GM12878 (cell line): ENCODE measurements at regions not wholly inside any gene's neighbourhood (a gene's known extent, or its start where the extent isn't known, plus 50 kb on each side); places are given as distances from the start of the nearest gene placed in this dataset.

Source experiments
- ATAC-seq: fragments of 200-7000 bp; cut with Tn5 transposase; 3 replicates; pipeline ENCODE4 v1.9.1; 2020; ENCODE audit warnings: mild to moderate bottlenecking, moderate library complexity
- BruUV-seq: library from RNA; stranded (reverse); fragments of 400-500 nt; replicated peaks from 2 replicates; lab custom pipeline; 2021; lab: Mats Ljungman, UMichigan
- CTCF ChIA-PET: fragments of 300-600 bp; sonication (Branson Sonifier 250); formaldehyde crosslinking; extraction: SDS; loops from one replicate; lab custom pipeline; 2021; ENCODE audit warnings: inconsistent platforms; lab: Yijun Ruan, JAX
- POLR2A ChIA-PET: fragments of 350-600 bp; formaldehyde crosslinking; extraction: SDS; loops from one replicate; lab custom pipeline; 2021; ENCODE audit warnings: inconsistent platforms; lab: Charles Lee
- RAD21 ChIA-PET: fragments of 300-600 bp; sonication (Branson Sonifier 250); formaldehyde crosslinking; loops from one replicate; lab custom pipeline; 2023; ENCODE audit warnings: antibody characterized with exemption; ENCODE audit not compliant: unreplicated experiment; lab: Charles Lee
- SMC1A ChIA-PET: fragments of 300-600 bp; sonication (Branson Sonifier 250); formaldehyde crosslinking; loops from one replicate; lab custom pipeline; 2023; ENCODE audit not compliant: unreplicated experiment, uncharacterized antibody; lab: Charles Lee
- DNase-seq: peaks from one replicate; pipeline ENCODE4 v3.0.0-alpha.2; 2011; ENCODE audit warnings: low read depth, low spot score
- FAIRE-seq: peaks from 3 replicates; lab custom pipeline; 2011; peaks lifted over from hg19 to GRCh38; lab: Jason Lieb, UNC
- H2AFZ ChIP-seq: 2 replicates; pipeline ENCODE4 v1.6.0; 2011; ENCODE audit warnings: low read depth, low read length, control low read depth; ENCODE audit not compliant: control insufficient read depth
- H3K27ac ChIP-seq: 2 replicates; pipeline ENCODE4 v1.5.1; 2011; ENCODE audit warnings: control low read depth; ENCODE audit not compliant: control insufficient read depth, insufficient read depth
- H3K27me3 ChIP-seq, 2 experiments: replicated peaks in 1 of 2; 2 replicates each; pipeline versions ENCODE4 v1.6.0 to v1.6.1; 2011; ENCODE audit warnings: low read length in 1 of 2; ENCODE audit not compliant: control insufficient read depth in 2 of 2, insufficient read depth in 2 of 2
- H3K36me3 ChIP-seq, 2 experiments: 2 replicates each; pipeline ENCODE4 v1.5.1; 2011; ENCODE audit warnings: low read length in 1 of 2; ENCODE audit not compliant: control insufficient read depth in 2 of 2, insufficient read depth in 2 of 2
- H3K4me1 ChIP-seq: 2 replicates; pipeline ENCODE4 v1.6.1; 2011; ENCODE audit warnings: mild to moderate bottlenecking, low read length, moderate library complexity, mixed read lengths; ENCODE audit not compliant: control insufficient read depth, insufficient read depth
- H3K4me2 ChIP-seq: 2 replicates; pipeline ENCODE4 v1.6.0; 2011; ENCODE audit warnings: control low read depth; ENCODE audit not compliant: control insufficient read depth, insufficient read depth
- H3K4me3 ChIP-seq: fragments of 200-600 bp; sonication (generic); 2 replicates; pipeline ENCODE4 v1.5.1; 2016
- H3K79me2 ChIP-seq: 2 replicates; pipeline ENCODE4 v1.6.0; 2011; ENCODE audit warnings: low read length; ENCODE audit not compliant: control insufficient read depth, insufficient read depth
- H3K9ac ChIP-seq: 2 replicates; pipeline ENCODE4 v1.8.0; 2011; ENCODE audit warnings: low read length, control low read depth, mixed read lengths; ENCODE audit not compliant: control insufficient read depth, insufficient read depth
- H3K9me3 ChIP-seq: replicated peaks from 3 replicates; pipeline ENCODE4 v1.5.1; 2011; ENCODE audit warnings: mild to moderate bottlenecking, low read length; ENCODE audit not compliant: control insufficient read depth, insufficient read depth
- H4K20me1 ChIP-seq: 2 replicates; pipeline ENCODE4 v1.6.0; 2011; ENCODE audit not compliant: control insufficient read depth, insufficient read depth
- ASH2L ChIP-seq: fragments of 300-600, 200-600 bp; sonication (generic); IDR thresholded peaks from 2 replicates; pipeline ENCODE4 v1.6.1; 2017; ENCODE audit warnings: low read depth, mild to moderate bottlenecking, borderline replicate concordance
- BMI1 ChIP-seq: fragments of 450-650 bp; IDR thresholded peaks from 2 replicates; pipeline ENCODE4 v1.6.1; 2016; ENCODE audit warnings: mild to moderate bottlenecking, moderate library complexity, borderline replicate concordance
- CBX5 ChIP-seq: sonication (generic); IDR thresholded peaks from 2 replicates; pipeline ENCODE4 v1.6.1; 2016; ENCODE audit warnings: low read depth, moderate library complexity, mild to moderate bottlenecking, inconsistent platforms
- ESRRA ChIP-seq: IDR thresholded peaks from 2 replicates; pipeline ENCODE4 v1.6.1; 2012; ENCODE audit warnings: mild to moderate bottlenecking, low read length, improper control_type of control experiment
- GATAD2B ChIP-seq: fragments of 450-650 bp; conservative IDR thresholded peaks from 2 replicates; pipeline ENCODE4 v1.6.1; 2017; ENCODE audit warnings: low read depth, mild to moderate bottlenecking, moderate library complexity
- HSF1 ChIP-seq: fragments of 150-350 bp; IDR thresholded peaks from 2 replicates; pipeline ENCODE4 v1.6.1; 2014; ENCODE audit warnings: mild to moderate bottlenecking, low read depth, low read length
- MYB ChIP-seq: fragments of 150-350 bp; IDR thresholded peaks from 2 replicates; pipeline ENCODE4 v1.6.1; 2014; ENCODE audit warnings: mild to moderate bottlenecking, low read depth, low read length, borderline replicate concordance
- NR2C2 ChIP-seq: IDR thresholded peaks from 2 replicates; pipeline ENCODE4 v1.6.1; 2011; ENCODE audit warnings: borderline replicate concordance, low read depth; ENCODE audit not compliant: control insufficient read depth, insufficient read length
- RB1 ChIP-seq: fragments of 450-650 bp; formaldehyde crosslinking; IDR thresholded peaks from 2 replicates; pipeline ENCODE4 v1.6.1; 2017; ENCODE audit warnings: mild to moderate bottlenecking, borderline replicate concordance
- SMAD1 ChIP-seq: fragments of 450-650 bp; IDR thresholded peaks from 2 replicates; pipeline ENCODE4 v1.6.1; 2018; ENCODE audit warnings: mild to moderate bottlenecking, low read depth; ENCODE audit not compliant: partially characterized antibody
- YY1 ChIP-seq: IDR thresholded peaks from 2 replicates; pipeline ENCODE4 v1.6.1; 2011; ENCODE audit warnings: low read depth, mild to moderate bottlenecking, low read length
- ZBTB40 ChIP-seq: fragments of 450-650 bp; IDR thresholded peaks from 2 replicates; pipeline ENCODE4 v1.6.1; 2016; ENCODE audit warnings: mild to moderate bottlenecking, moderate library complexity, borderline replicate concordance
- WGBS: methylation state at CpG from one replicate; pipeline ENCODE4 v1.1.6; 2016; ENCODE audit warnings: low lambda C conversion rate; ENCODE audit not compliant: insufficient replicate concordance, insufficient coverage; ENCODE audit errors: missing lambda C conversion rate; 5-methylcytosine and 5-hydroxymethylcytosine counted together
- in situ Hi-C: fragments of 300-500 bp; cut with MboI; formaldehyde crosslinking; loops from 9 replicates; pipeline ENCODE4 v1.14.3; 2018; ENCODE audit warnings: mixed read lengths
- intact Hi-C: fragments of 100-400 bp; cut with micrococcal nuclease; formaldehyde crosslinking; loops from one replicate; pipeline ENCODE4 v1.14.2; 2022; ENCODE audit not compliant: unreplicated experiment
- TF ChIP-seq, protein P1 (sequence below): IDR thresholded peaks from 2 replicates; pipeline ENCODE4 v1.6.1; 2011; ENCODE audit warnings: low read depth, low read length, improper control_type of control experiment, borderline replicate concordance

DNA sequence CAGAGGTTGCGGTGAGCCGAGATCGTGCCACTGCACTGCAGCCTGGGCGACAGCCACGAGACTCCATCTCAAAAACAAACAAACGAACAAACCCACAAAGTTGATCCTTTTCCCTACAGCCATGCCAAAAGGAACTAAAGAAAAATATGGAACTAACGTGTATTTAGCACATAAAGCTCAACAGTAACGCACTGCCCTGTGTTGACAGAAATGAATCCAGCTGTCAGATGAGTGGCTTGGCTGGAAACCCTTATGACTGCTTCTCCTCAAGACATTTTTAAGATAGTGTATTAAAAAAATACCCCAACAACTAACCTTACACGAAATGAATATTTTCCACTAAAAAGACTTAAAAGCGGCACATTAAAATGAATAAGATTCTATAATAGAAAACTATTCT, 62.9 kb upstream of the TUBA3E start:
- H3K36me3 ChIP-seq = no peaks in the 10 kb centered on the region
- no TSS peak for BruUV-seq
- ATAC-seq (no peak), DNase-seq (no peak), FAIRE-seq (no peak)
- H3K79me2 ChIP-seq = no peaks in the 10 kb centered on the region
- TF ChIP-seq NR2C2 = no peak
- TF ChIP-seq SMAD1 = no peak
- TF ChIP-seq ESRRA = no peak
- TF ChIP-seq RB1 = no peak
- no peak for TF ChIP-seq YY1
- TF ChIP-seq ASH2L = no peak
- TF ChIP-seq GATAD2B = no peak
- TF ChIP-seq MYB = no peak
- CTCF ChIA-PET = no interaction called here
- RAD21 ChIA-PET = no interaction called here
- H3K9me3 ChIP-seq = no peaks in the 10 kb centered on the region
- no peak overlapping the region for H3K27ac ChIP-seq
- H3K4me3 ChIP-seq = no peak overlapping the region
- WGBS = 40% methylated on average over 10 of the region's 10 CpGs
- SMC1A ChIA-PET = no interaction called here
- H3K4me2 ChIP-seq = no peak overlapping the region
- no peaks in the 10 kb centered on the region for H3K4me1 ChIP-seq
- POLR2A ChIA-PET = no interaction called here
- H3K9ac ChIP-seq = no peak overlapping the region
- in situ Hi-C loops (no loop called here), intact Hi-C loops (no loop called here)
- H3K27me3 ChIP-seq = no peaks in the 10 kb centered on the region; a peak in 1 of 4 replicates
- H2AFZ ChIP-seq = no peak overlapping the region
- no peaks in the 10 kb centered on the region for H4K20me1 ChIP-seq

- ChIA-PET POLR2A (no interaction called here), SMC1A (no interaction called here), CTCF (no interaction called here), RAD21 (no interaction called here)
- H4K20me1 ChIP-seq = no peaks in the 10 kb centered on the region
- no peak overlapping the region for H3K4me3 ChIP-seq
- BruUV-seq = no TSS peak
- no peak overlapping the region for H2AFZ ChIP-seq
- H3K79me2 ChIP-seq = no peaks in the 10 kb centered on the region
- H3K9me3 ChIP-seq = no peaks in the 10 kb centered on the region
- H3K27me3 ChIP-seq = peaks cover 0 to 3% of the 10 kb centered on the region in 2 experiments; a peak in 1 of 4 replicates
- WGBS = 66% methylated on average over 4 of the region's 4 CpGs
- DNase-seq (no peak), ATAC-seq (no peak), FAIRE-seq (no peak)
- no peaks in the 10 kb centered on the region for H3K36me3 ChIP-seq
- no peak overlapping the region for H3K27ac ChIP-seq
- intact Hi-C loops = no loop called here
- no peaks in the 10 kb centered on the region for H3K4me1 ChIP-seq
- H3K4me2 ChIP-seq = no peak overlapping the region
- no peak overlapping the region for H3K9ac ChIP-seq
- in situ Hi-C loops = no loop called here
- TF ChIP-seq ZBTB40 (no peak), HSF1 (no peak), CBX5 (no peak), BMI1 (no peak)
- TF ChIP-seq, protein P1, sequence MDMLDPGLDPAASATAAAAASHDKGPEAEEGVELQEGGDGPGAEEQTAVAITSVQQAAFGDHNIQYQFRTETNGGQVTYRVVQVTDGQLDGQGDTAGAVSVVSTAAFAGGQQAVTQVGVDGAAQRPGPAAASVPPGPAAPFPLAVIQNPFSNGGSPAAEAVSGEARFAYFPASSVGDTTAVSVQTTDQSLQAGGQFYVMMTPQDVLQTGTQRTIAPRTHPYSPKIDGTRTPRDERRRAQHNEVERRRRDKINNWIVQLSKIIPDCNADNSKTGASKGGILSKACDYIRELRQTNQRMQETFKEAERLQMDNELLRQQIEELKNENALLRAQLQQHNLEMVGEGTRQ = no peak
Measured at GRCh38 chr2:130259594-130259993, 61.4 kb upstream of the TUBA3E start.
